Epithelial cell of proximal tubule (primary cell): ENCODE measurements at regions not wholly inside any gene's neighbourhood (a gene's known extent, or its start where the extent isn't known, plus 50 kb on each side); places are given as distances from the start of the nearest gene placed in this dataset.

ENCODE experiments used
- DNase-seq: peaks from one replicate; pipeline ENCODE4 v3.0.0-alpha.2; 2011; ENCODE audit warnings: low read depth
- H3K4me3 ChIP-seq: 2 replicates; pipeline ENCODE4 v1.5.1; 2011; ENCODE audit warnings: low read depth, mild to moderate bottlenecking, low read length
- TF ChIP-seq, protein P1 (sequence below): conservative IDR thresholded peaks from 2 replicates; pipeline ENCODE4 v1.5.1; 2012; ENCODE audit warnings: low read depth, mild to moderate bottlenecking, low read length

DNA sequence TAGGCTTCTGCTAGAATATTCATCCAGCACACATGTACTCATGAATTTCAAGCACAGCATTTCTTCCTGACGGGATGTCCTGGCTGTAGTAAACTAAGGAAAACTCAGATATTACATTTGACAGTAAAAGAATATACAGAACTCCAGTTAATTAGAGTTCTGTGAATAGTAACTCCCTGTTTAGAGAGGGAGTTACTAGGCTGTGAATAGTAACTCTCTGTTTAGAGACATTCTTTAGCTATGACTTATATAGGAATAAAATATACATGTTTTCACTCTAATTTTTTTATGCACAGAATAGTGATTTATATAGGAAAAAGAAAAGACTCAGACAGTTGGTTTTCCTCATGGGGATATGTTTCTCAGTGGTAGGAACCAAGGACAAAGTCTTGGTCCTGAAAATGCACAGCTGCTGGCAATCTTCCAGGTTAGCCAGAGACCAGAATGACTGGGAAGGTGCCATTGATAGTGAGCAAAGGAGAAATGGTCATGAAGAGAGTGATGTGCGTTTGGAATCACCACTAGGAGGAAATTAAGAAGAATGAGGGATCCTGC, 480.7 kb upstream of the THBS1 start:
- DNase-seq = no peak
- H3K4me3 ChIP-seq = no peak overlapping the region
- TF ChIP-seq, protein P1, sequence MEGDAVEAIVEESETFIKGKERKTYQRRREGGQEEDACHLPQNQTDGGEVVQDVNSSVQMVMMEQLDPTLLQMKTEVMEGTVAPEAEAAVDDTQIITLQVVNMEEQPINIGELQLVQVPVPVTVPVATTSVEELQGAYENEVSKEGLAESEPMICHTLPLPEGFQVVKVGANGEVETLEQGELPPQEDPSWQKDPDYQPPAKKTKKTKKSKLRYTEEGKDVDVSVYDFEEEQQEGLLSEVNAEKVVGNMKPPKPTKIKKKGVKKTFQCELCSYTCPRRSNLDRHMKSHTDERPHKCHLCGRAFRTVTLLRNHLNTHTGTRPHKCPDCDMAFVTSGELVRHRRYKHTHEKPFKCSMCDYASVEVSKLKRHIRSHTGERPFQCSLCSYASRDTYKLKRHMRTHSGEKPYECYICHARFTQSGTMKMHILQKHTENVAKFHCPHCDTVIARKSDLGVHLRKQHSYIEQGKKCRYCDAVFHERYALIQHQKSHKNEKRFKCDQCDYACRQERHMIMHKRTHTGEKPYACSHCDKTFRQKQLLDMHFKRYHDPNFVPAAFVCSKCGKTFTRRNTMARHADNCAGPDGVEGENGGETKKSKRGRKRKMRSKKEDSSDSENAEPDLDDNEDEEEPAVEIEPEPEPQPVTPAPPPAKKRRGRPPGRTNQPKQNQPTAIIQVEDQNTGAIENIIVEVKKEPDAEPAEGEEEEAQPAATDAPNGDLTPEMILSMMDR = no peak

DNA sequence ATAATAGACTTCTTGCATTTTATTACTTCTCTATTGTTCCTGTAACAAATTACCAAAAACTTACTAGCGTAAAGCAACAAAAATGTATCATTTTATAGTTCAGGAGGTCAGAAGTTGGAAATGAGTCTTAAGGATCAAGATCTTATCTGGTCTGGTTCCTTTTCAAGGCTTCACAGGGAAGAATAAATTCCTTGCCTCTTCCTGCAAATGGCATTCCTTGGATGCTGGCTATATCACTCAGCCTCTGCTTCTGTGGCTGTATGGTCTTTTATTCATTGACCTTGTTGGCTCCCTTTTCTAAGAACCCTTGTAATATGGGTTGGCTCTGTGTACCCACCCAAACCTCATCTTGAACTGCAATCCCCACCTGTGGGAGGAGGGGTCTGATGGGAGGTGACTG, 478.4 kb upstream of the THBS1 start:
- no peak for DNase-seq
- no peak overlapping the region for H3K4me3 ChIP-seq
- TF ChIP-seq, protein P1 = no peak

DNA sequence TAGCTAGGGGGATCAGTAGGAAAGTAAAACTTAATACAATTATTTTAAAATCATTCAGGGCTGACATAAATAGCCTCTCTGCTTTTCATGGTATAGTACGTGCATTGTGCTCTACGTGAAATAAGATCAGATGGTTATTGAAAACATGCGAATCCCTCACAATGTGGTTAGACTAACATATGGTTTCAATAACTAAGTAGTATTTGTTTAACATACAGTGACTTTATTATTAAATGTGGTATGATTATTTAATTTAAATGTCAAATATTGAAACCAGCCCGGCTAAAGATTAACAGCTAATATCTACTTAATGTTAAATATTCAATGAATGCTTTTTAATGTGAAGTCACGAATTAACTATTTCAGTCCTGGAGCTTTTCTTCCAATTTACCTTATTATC, 473.9 kb upstream of the THBS1 start:
- H3K4me3 ChIP-seq = no peak overlapping the region
- no peak for DNase-seq
- TF ChIP-seq, protein P1 = no peak

DNA sequence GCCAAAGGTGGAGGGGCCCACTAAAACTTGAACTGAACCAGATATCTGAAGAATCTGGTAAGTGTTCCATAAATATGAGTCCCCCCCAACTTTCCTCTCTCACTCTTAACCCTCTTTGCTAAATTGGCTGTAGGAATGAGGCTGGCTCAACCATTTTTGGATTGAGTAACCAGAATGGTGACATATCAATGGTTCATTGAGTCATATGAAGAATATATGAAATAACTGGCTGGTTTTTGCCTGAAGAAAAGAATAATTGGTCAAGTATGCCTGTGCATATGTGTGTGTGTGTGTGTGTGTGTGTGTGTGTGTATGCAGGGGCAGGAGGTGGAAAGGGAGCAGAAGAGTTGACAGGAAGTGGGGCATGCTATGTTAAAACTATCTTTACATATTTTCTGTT, 472.9 kb upstream of the THBS1 start:
- TF ChIP-seq, protein P1 = no peak
- DNase-seq = no peak
- H3K4me3 ChIP-seq = no peak overlapping the region

DNA sequence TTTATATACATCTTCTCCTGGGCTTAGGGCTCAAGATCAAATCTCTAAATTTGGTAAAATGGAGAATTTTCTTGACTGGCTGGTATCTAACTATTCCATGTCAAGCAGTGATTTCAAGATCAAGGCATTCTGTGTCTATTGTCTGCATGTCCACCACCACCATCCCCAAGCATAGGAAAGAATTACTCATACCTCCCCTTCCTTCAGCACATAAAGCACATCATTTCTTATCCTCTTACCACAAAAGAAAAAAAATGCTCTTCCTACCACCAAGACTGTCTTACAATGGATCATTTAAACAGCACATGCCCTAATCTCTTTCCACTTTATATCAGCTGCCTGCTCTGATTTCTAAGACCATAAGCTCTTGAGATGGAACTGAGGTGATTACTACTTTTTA, 470.5 kb upstream of the THBS1 start:
- TF ChIP-seq, protein P1 = no peak
- no peak for DNase-seq
- H3K4me3 ChIP-seq = no peak overlapping the region

DNA sequence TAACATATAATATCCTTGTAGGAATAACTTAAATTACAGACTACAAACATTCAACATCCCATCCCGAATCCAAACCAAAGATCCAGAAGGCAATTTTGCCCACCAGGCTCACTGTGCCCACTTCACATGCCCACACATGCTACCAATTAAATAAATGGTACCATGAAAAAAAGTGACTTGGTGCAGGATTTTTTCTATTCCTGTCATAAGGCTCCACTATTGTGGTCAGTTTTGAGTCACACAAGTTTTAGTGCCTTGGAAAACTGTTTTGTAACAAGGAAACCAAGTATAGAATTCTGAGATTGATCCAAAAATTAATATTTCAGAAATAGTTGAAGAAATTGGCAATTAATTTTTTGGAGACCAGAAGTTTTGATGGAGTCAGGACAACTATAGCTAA, 470.1 kb upstream of the THBS1 start:
- DNase-seq = no peak
- H3K4me3 ChIP-seq = no peak overlapping the region
- TF ChIP-seq, protein P1 = no peak

DNA sequence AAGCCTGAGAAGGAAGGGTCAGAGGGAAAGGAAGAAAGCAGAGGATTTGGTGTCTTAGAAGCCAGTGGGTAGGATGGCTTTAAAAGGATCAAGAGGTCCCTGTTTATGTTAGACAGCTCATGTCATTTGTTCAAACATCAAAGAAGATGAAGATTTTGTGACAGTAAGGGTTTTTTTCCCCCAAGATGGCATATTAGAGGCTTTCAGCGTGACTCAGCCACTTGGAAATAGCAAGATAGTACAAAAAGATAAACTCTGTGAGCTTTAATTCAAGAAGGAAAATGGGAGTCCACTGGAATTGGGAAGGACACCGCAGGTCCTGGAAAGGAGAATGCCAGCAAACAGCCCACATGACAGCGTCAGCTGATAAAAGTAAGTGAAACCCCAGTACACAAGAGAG, 467.1 kb upstream of the THBS1 start:
- DNase-seq = no peak
- H3K4me3 ChIP-seq = no peak overlapping the region
- TF ChIP-seq, protein P1 = no peak
